ENCODE measurements at regions not wholly inside any gene's neighbourhood (a gene's known extent, or its start where the extent isn't known, plus 50 kb on each side); places are given as distances from the start of the nearest gene placed in this dataset.

GRCh38 chr13:86085890-86086289, 286.7 kb upstream of the SLITRK6 start:
- Mint-ChIP-seq H3K27me3 (ENCODE audit: low read depth, poor library complexity) (no peaks in the 10 kb centered on the region), H3K4me1 (no peaks in the 10 kb centered on the region), H3K36me3 (ENCODE audit: low read depth) (no peaks in the 10 kb centered on the region), H3K4me3 (no peak overlapping the region), H3K9me3 (no peaks in the 10 kb centered on the region), H3K27ac (no peak overlapping the region)
- TF ChIP-seq CTCF (IDR thresholded peaks at IDR 0.05), result no peak
- DNase-seq, result no peak

GRCh38 chr13:86082121-86082520, 282.9 kb upstream of the SLITRK6 start:
- no peaks in the 10 kb centered on the region for H3K4me1 Mint-ChIP-seq
- H3K4me3 Mint-ChIP-seq, result no peak overlapping the region
- no peaks in the 10 kb centered on the region for H3K27me3 Mint-ChIP-seq (ENCODE audit: low read depth, poor library complexity)
- no peak for DNase-seq
- TF ChIP-seq CTCF (IDR thresholded peaks at IDR 0.05), result no peak
- H3K9me3 Mint-ChIP-seq, result no peaks in the 10 kb centered on the region
- H3K36me3 Mint-ChIP-seq (ENCODE audit: low read depth), result no peaks in the 10 kb centered on the region
- H3K27ac Mint-ChIP-seq, result no peak overlapping the region

- no peaks in the 10 kb centered on the region for H3K4me1 Mint-ChIP-seq
- no peak for DNase-seq
- no peak overlapping the region for H3K4me3 Mint-ChIP-seq
- no peaks in the 10 kb centered on the region for H3K27me3 Mint-ChIP-seq (ENCODE audit: low read depth, poor library complexity)
- no peaks in the 10 kb centered on the region for H3K9me3 Mint-ChIP-seq
- H3K27ac Mint-ChIP-seq, result no peak overlapping the region
- no peaks in the 10 kb centered on the region for H3K36me3 Mint-ChIP-seq (ENCODE audit: low read depth)
- no peak for TF ChIP-seq CTCF (IDR thresholded peaks at IDR 0.05)
These were observed 281.2 kb upstream of the SLITRK6 start for GRCh38 chr13:86080340-86080995.

GRCh38 chr13:86066611-86067365, 267.6 kb upstream of the SLITRK6 start:
- Mint-ChIP-seq H3K4me1 (no peaks in the 10 kb centered on the region), H3K27me3 (ENCODE audit: low read depth, poor library complexity) (peaks cover 4% of the 10 kb centered on the region), H3K9me3 (no peaks in the 10 kb centered on the region), H3K4me3 (no peak overlapping the region), H3K36me3 (ENCODE audit: low read depth) (no peaks in the 10 kb centered on the region), H3K27ac (no peak overlapping the region)
- DNase-seq, result no peak
- TF ChIP-seq CTCF (IDR thresholded peaks at IDR 0.05), result no peak

GRCh38 chr13:86052141-86052540, 252.9 kb upstream of the SLITRK6 start:
- no peaks in the 10 kb centered on the region for H3K9me3 Mint-ChIP-seq
- no peak for DNase-seq
- H3K36me3 Mint-ChIP-seq (ENCODE audit: low read depth), result no peaks in the 10 kb centered on the region
- H3K27me3 Mint-ChIP-seq (ENCODE audit: low read depth, poor library complexity), result no peaks in the 10 kb centered on the region
- TF ChIP-seq CTCF (IDR thresholded peaks at IDR 0.05), result no peak
- no peak overlapping the region for H3K27ac Mint-ChIP-seq
- H3K4me1 Mint-ChIP-seq, result no peaks in the 10 kb centered on the region
- no peak overlapping the region for H3K4me3 Mint-ChIP-seq
